HCT116 (cell line): ENCODE measurements at regions not wholly inside any gene's neighbourhood (a gene's known extent, or its start where the extent isn't known, plus 50 kb on each side); places are given as distances from the start of the nearest gene placed in this dataset.

Experiments
- ATAC-seq: fragments of 200-7000 bp; cut with Tn5 transposase; 2 replicates; pipeline ENCODE4 v1.9.1; 2020; ENCODE audit warnings: mild to moderate bottlenecking, moderate library complexity
- BruUV-seq: library from RNA; stranded (reverse); fragments of 400-500 nt; replicated peaks from 2 replicates; lab custom pipeline; 2021; lab: Mats Ljungman, UMichigan
- CTCF ChIA-PET: fragments of 300-600 bp; sonication (Branson Sonifier 250); formaldehyde crosslinking; loops from one replicate; lab custom pipeline; 2021; ENCODE audit warnings: antibody characterized with exemption; lab: Charles Lee
- POLR2A ChIA-PET: fragments of 300-600, 350-600 bp; sonication (Branson Sonifier 250); formaldehyde crosslinking; loops from one replicate; lab custom pipeline; 2021; ENCODE audit warnings: antibody characterized with exemption; lab: Charles Lee
- RAD21 ChIA-PET, 2 experiments: fragments of 300-600 bp; sonication (Branson Sonifier 250); formaldehyde crosslinking; loops; one replicate each; lab custom pipeline; 2023; ENCODE audit warnings: low total read pairs in 2 of 2; ENCODE audit not compliant: uncharacterized antibody in 2 of 2, unreplicated experiment in 2 of 2, low non-redundant PET in 1 of 2; lab: Charles Lee
- DNase-seq: peaks from one replicate; pipeline ENCODE4 v3.0.0-alpha.2; 2010; ENCODE audit warnings: low read depth, low spot score
- H2AFZ ChIP-seq: fragments of 200-600 bp; shearing (Covaris generic), sonication (generic); 2 replicates; pipeline ENCODE4 v1.6.1; 2017; ENCODE audit warnings: low read depth, mixed run types, mixed read lengths, antibody characterized with exemption, low read length; ENCODE audit not compliant: poor library complexity, severe bottlenecking
- H3K27ac ChIP-seq: 2 replicates; pipeline ENCODE4 v1.5.1; 2012; ENCODE audit warnings: low read depth, low read length
- H3K27me3 ChIP-seq: fragments of 200-600 bp; sonication (generic); 2 replicates; pipeline ENCODE4 v1.6.1; 2016; ENCODE audit warnings: mixed run types, low read length, mixed read lengths; ENCODE audit not compliant: insufficient read depth
- H3K36me3 ChIP-seq, 2 experiments: fragments of 200-500 bp in 1 of 2; fragments of 200-600 bp in 1 of 2; sonication (Bioruptor generic) in 1 of 2; sonication (generic) in 1 of 2; 2 replicates each; pipeline versions ENCODE4 v1.5.1 to v1.6.1; 2014 to 2016; ENCODE audit warnings: low read length in 2 of 2, inconsistent platforms in 1 of 2, mixed read lengths in 1 of 2, mixed run types in 1 of 2; ENCODE audit not compliant: insufficient read depth in 2 of 2, control insufficient read depth in 1 of 2
- H3K4me1 ChIP-seq, 2 experiments: fragments of 200-600 bp in 1 of 2; sonication (generic) in 1 of 2; 2 replicates each; pipeline versions ENCODE4 v1.5.1 to v1.6.1; 2012 to 2017; ENCODE audit warnings: low read length in 2 of 2, inconsistent platforms in 1 of 2, mild to moderate bottlenecking in 1 of 2, mixed read lengths in 1 of 2, mixed run types in 1 of 2, moderate library complexity in 1 of 2; ENCODE audit not compliant: insufficient read depth in 2 of 2, control insufficient read depth in 1 of 2
- H3K4me2 ChIP-seq: fragments of 200-600 bp; sonication (generic); 2 replicates; pipeline ENCODE4 v1.6.1; 2017; ENCODE audit warnings: mixed run types, low read length, mixed read lengths
- H3K4me3 ChIP-seq, 2 experiments: fragments of 200-600 bp in 1 of 2; sonication (generic) in 1 of 2; replicated peaks in 1 of 2; 2 replicates each; pipeline ENCODE4 v1.5.1; 2011 to 2016; ENCODE audit warnings: low read length in 2 of 2, control low read depth in 1 of 2, low read depth in 1 of 2, mild to moderate bottlenecking in 1 of 2, mixed read lengths in 1 of 2, mixed run types in 1 of 2
- H3K79me2 ChIP-seq: fragments of 200-600 bp; sonication (generic); 2 replicates; pipeline ENCODE4 v1.6.1; 2017; ENCODE audit warnings: mild to moderate bottlenecking, mixed run types, low read length, moderate library complexity, mixed read lengths; ENCODE audit not compliant: insufficient read depth
- H3K9ac ChIP-seq: fragments of 200-600 bp; sonication (generic); 2 replicates; pipeline ENCODE4 v1.6.1; 2016; ENCODE audit warnings: low read length, mixed read lengths
- H3K9me2 ChIP-seq: fragments of 200-600 bp; sonication (generic), shearing (Covaris generic); 2 replicates; pipeline ENCODE4 v1.6.1; 2017; ENCODE audit warnings: mixed run types, mild to moderate bottlenecking, moderate library complexity; ENCODE audit not compliant: insufficient read depth
- H3K9me3 ChIP-seq, 2 experiments: fragments of 200-500 bp in 1 of 2; fragments of 200-600 bp in 1 of 2; sonication (Bioruptor generic) in 1 of 2; sonication (generic) in 1 of 2; 2 replicates each; pipeline ENCODE4 v1.6.1; 2014 to 2017; ENCODE audit warnings: low read length in 2 of 2, mixed read lengths in 2 of 2, inconsistent platforms in 1 of 2, low read depth in 1 of 2, mild to moderate bottlenecking in 1 of 2, mixed run types in 1 of 2, moderate library complexity in 1 of 2; ENCODE audit not compliant: control insufficient read depth in 1 of 2, insufficient read depth in 1 of 2
- H4K20me1 ChIP-seq: fragments of 200-600 bp; sonication (generic), shearing (Covaris generic); 2 replicates; pipeline ENCODE4 v1.6.1; 2017; ENCODE audit warnings: mixed run types, mild to moderate bottlenecking, moderate library complexity; ENCODE audit not compliant: insufficient read depth
- CBX3 ChIP-seq: IDR thresholded peaks from 2 replicates; pipeline ENCODE4 v1.6.1; 2012; ENCODE audit warnings: low read depth
- CEBPB ChIP-seq: IDR thresholded peaks from 2 replicates; pipeline ENCODE4 v1.6.1; 2012; ENCODE audit warnings: low read depth
- CTCF ChIP-seq, 3 experiments: fragments of 200-600 bp in 1 of 3; sonication (generic) in 1 of 3; IDR thresholded peaks in 2 of 3; conservative IDR thresholded peaks in 1 of 3; 2 replicates each; pipeline ENCODE4 v1.5.1; 2012 to 2017; ENCODE audit warnings: low read depth in 2 of 3, low read length in 2 of 3, antibody characterized with exemption in 1 of 3, borderline replicate concordance in 1 of 3, control low read depth in 1 of 3, mild to moderate bottlenecking in 1 of 3, mixed read lengths in 1 of 3, mixed run types in 1 of 3, moderate library complexity in 1 of 3; ENCODE audit not compliant: insufficient read depth in 1 of 3
- EGR1 ChIP-seq: IDR thresholded peaks from 2 replicates; pipeline ENCODE4 v1.6.1; 2012; ENCODE audit warnings: low read depth
- ELF1 ChIP-seq: IDR thresholded peaks from 2 replicates; pipeline ENCODE4 v1.6.1; 2012; ENCODE audit warnings: low read depth, borderline replicate concordance
- FOSL1 ChIP-seq: IDR thresholded peaks from 2 replicates; pipeline ENCODE4 v1.6.1; 2012; ENCODE audit warnings: low read depth
- JUND ChIP-seq: IDR thresholded peaks from 2 replicates; pipeline ENCODE4 v1.6.1; 2012
- POLR2A ChIP-seq: IDR thresholded peaks from 2 replicates; pipeline ENCODE4 v1.7.0; 2011; ENCODE audit warnings: borderline replicate concordance; ENCODE audit not compliant: insufficient read depth, insufficient read length; ENCODE audit errors: extremely low read depth
- REST ChIP-seq: IDR thresholded peaks from 2 replicates; pipeline ENCODE4 v1.6.1; 2012; ENCODE audit warnings: low read depth
- SRF ChIP-seq: IDR thresholded peaks from 2 replicates; pipeline ENCODE4 v1.6.1; 2012; ENCODE audit warnings: low read depth
- TCF7L2 ChIP-seq: IDR thresholded peaks from 2 replicates; pipeline ENCODE4 v1.7.0; 2011; ENCODE audit warnings: borderline replicate concordance, inconsistent platforms; ENCODE audit not compliant: insufficient read depth, insufficient read length; ENCODE audit errors: extremely low read depth
- YY1 ChIP-seq: IDR thresholded peaks from 2 replicates; pipeline ENCODE4 v1.6.1; 2011; ENCODE audit warnings: low read length, low read depth, moderate library complexity, mild to moderate bottlenecking; ENCODE audit not compliant: insufficient replicate concordance; ENCODE audit errors: extremely low read depth
- ZFX ChIP-seq: fragments of 450-650 bp; IDR thresholded peaks from 2 replicates; pipeline ENCODE4 v1.6.1; 2017
- intact Hi-C: fragments of 100-400 bp; cut with micrococcal nuclease; formaldehyde crosslinking; loops from 2 replicates; pipeline ENCODE4 v1.10.0; 2022

GRCh38 chr11:127103586-127104388 is 103.2 kb upstream of the KIRREL3 start:
- no TSS peak for BruUV-seq
- no peak overlapping the region for H3K4me3 ChIP-seq
- H2AFZ ChIP-seq = no peak overlapping the region
- no peak for ATAC-seq
- H3K9ac ChIP-seq = no peak overlapping the region
- H3K27me3 ChIP-seq = no peaks in the 10 kb centered on the region
- RAD21 ChIA-PET = no interaction called here
- POLR2A ChIA-PET = no interaction called here
- intact Hi-C loops = no loop called here
- H3K36me3 ChIP-seq = no peaks in the 10 kb centered on the region
- no peaks in the 10 kb centered on the region for H3K4me1 ChIP-seq
- H3K27ac ChIP-seq = no peak overlapping the region
- CTCF ChIA-PET = no interaction called here
- H3K79me2 ChIP-seq = no peaks in the 10 kb centered on the region
- no peak overlapping the region for H3K4me2 ChIP-seq
- H3K9me3 ChIP-seq = peaks cover 3 to 11% of the 10 kb centered on the region in 2 experiments; a peak in 2 of 4 replicates
- no peaks in the 10 kb centered on the region for H4K20me1 ChIP-seq
- TF ChIP-seq CBX3 = no peak
- TF ChIP-seq POLR2A = no peak
- TF ChIP-seq EGR1 = no peak
- TF ChIP-seq CEBPB = no peak
- no peak for TF ChIP-seq JUND
- TF ChIP-seq ELF1 = no peak
- no peak for TF ChIP-seq SRF
- TF ChIP-seq TCF7L2 = no peak
- no peak for TF ChIP-seq YY1
- no peak for TF ChIP-seq CTCF (IDR thresholded peaks at IDR 0.05 in 2 of 3, conservative IDR thresholded peaks at IDR 0.05 in 1 of 3; ENCODE audit: borderline replicate concordance in 1 of 3, insufficient read depth in 1 of 3, low read depth in 2 of 3, low read length in 2 of 3)
- no peak for TF ChIP-seq REST
- no peak for TF ChIP-seq ZFX
- TF ChIP-seq FOSL1 = no peak
- H3K9me2 ChIP-seq = no peaks in the 10 kb centered on the region
- DNase-seq = no peak
